ENCODE measurements at regions not wholly inside any gene's neighbourhood (a gene's known extent, or its start where the extent isn't known, plus 50 kb on each side); places are given as distances from the start of the nearest gene placed in this dataset.

DNA sequence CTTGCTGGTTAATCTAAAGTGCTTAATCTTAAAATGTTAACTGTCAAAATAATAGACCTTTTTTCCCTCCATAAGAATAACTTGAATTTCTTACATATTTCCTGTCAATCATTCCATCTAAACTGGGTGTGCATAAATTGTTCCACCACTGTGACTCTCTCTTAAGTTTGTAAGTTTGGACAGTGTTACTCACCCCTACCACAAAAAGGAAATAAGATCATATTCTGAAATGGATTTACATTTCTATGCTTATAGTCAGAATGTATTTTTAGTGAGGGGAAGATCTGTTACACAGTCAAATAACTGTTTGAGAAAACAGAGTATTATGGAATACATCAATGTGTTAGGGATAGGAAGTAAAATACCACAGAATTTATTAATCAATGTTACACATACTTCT is 109.6 kb upstream of the DPYD start:
- TF ChIP-seq FOXM1 (IDR thresholded peaks at IDR 0.05; ENCODE audit: borderline replicate concordance, low read depth) (no peak), CREB1 (IDR thresholded peaks at IDR 0.05; ENCODE audit: low read depth) (no peak), NFIC (IDR thresholded peaks at IDR 0.05) (no peak), TAF1 (IDR thresholded peaks at IDR 0.05; ENCODE audit: low read depth) (no peak), CEBPB (IDR thresholded peaks at IDR 0.05) (no peak), TCF12 (IDR thresholded peaks at IDR 0.05; ENCODE audit: low read depth) (no peak), EGR1 (IDR thresholded peaks at IDR 0.05) (no peak), YY1 (IDR thresholded peaks at IDR 0.05; ENCODE audit: low read depth) (no peak), EP300 (IDR thresholded peaks at IDR 0.05; ENCODE audit: borderline replicate concordance) (no peak), RAD21 (IDR thresholded peaks at IDR 0.05; ENCODE audit: low read depth) (no peak)
- TF ChIP-seq, protein P1, sequence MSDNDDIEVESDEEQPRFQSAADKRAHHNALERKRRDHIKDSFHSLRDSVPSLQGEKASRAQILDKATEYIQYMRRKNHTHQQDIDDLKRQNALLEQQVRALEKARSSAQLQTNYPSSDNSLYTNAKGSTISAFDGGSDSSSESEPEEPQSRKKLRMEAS (IDR thresholded peaks at IDR 0.05) = no peak
- TF ChIP-seq, protein P2, sequence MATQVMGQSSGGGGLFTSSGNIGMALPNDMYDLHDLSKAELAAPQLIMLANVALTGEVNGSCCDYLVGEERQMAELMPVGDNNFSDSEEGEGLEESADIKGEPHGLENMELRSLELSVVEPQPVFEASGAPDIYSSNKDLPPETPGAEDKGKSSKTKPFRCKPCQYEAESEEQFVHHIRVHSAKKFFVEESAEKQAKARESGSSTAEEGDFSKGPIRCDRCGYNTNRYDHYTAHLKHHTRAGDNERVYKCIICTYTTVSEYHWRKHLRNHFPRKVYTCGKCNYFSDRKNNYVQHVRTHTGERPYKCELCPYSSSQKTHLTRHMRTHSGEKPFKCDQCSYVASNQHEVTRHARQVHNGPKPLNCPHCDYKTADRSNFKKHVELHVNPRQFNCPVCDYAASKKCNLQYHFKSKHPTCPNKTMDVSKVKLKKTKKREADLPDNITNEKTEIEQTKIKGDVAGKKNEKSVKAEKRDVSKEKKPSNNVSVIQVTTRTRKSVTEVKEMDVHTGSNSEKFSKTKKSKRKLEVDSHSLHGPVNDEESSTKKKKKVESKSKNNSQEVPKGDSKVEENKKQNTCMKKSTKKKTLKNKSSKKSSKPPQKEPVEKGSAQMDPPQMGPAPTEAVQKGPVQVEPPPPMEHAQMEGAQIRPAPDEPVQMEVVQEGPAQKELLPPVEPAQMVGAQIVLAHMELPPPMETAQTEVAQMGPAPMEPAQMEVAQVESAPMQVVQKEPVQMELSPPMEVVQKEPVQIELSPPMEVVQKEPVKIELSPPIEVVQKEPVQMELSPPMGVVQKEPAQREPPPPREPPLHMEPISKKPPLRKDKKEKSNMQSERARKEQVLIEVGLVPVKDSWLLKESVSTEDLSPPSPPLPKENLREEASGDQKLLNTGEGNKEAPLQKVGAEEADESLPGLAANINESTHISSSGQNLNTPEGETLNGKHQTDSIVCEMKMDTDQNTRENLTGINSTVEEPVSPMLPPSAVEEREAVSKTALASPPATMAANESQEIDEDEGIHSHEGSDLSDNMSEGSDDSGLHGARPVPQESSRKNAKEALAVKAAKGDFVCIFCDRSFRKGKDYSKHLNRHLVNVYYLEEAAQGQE (IDR thresholded peaks at IDR 0.05; ENCODE audit: low read depth) = no peak

DNA sequence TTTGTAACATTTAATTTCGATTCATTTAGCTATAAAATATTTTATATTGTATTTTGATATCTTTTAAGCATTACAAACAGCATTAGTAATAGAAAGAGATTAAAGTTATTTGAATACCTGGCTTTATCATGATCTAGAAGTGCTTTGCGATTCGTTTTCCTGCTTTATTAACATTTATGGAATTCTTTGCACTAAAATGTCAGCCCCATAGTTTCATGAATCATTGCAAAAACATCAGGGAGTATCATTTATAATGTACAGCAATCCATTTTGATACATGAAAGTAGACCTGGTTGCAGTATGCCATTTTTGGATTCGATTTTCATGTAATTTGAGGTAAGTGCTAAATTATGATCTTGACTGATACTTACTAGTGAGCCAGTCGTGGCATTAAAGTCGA is 108.0 kb upstream of the DPYD start:
- no peak for TF ChIP-seq TEAD4 (IDR thresholded peaks at IDR 0.05)
- TF ChIP-seq CEBPB (IDR thresholded peaks at IDR 0.05) = no peak
- TF ChIP-seq NFIC (IDR thresholded peaks at IDR 0.05) = no peak
- no peak for TF ChIP-seq RAD21 (IDR thresholded peaks at IDR 0.05; ENCODE audit: low read depth)
- TF ChIP-seq EGR1 (IDR thresholded peaks at IDR 0.05) = no peak
- TF ChIP-seq, protein P3, sequence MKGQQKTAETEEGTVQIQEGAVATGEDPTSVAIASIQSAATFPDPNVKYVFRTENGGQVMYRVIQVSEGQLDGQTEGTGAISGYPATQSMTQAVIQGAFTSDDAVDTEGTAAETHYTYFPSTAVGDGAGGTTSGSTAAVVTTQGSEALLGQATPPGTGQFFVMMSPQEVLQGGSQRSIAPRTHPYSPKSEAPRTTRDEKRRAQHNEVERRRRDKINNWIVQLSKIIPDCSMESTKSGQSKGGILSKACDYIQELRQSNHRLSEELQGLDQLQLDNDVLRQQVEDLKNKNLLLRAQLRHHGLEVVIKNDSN (IDR thresholded peaks at IDR 0.05) = no peak
- TF ChIP-seq, protein P2 (IDR thresholded peaks at IDR 0.05; ENCODE audit: low read depth) = no peak
- TF ChIP-seq, protein P1 (IDR thresholded peaks at IDR 0.05) = no peak
- no peak for TF ChIP-seq CREB1 (IDR thresholded peaks at IDR 0.05; ENCODE audit: low read depth)
- TF ChIP-seq YY1 (IDR thresholded peaks at IDR 0.05; ENCODE audit: low read depth) = no peak
- no peak for TF ChIP-seq TAF1 (IDR thresholded peaks at IDR 0.05; ENCODE audit: low read depth)

DNA sequence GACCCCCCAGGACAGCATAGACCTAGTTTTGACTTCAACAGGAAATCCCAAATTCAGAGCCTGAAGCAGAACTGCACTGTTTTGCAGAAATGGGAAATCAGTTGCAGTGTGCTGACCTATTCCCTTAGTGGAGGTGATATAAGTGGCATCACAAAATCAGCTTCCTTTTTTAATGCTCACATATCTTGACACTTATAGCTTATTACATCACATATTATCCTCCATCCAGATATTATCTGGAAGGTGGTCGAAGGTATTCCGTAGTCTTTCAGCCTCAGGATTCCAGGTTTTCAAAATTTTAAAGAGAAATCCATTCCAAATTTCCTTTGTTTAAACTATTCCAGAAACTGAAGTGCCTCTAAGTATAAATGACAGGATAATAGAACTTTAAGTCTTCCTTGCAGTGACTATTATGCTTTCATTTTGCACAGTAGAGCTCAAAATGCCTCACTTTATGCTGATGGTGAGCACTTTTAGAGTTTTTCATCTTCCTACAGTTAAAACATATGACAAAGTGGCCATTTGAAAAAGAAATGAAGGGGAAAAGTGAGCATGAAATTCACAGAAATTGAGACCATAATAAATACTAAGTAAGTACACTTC is 106.4 kb upstream of the DPYD start:
- TF ChIP-seq RAD21 (IDR thresholded peaks at IDR 0.05; ENCODE audit: low read depth) = no peak
- TF ChIP-seq CEBPB (IDR thresholded peaks at IDR 0.05) = no peak
- no peak for TF ChIP-seq EGR1 (IDR thresholded peaks at IDR 0.05)
- no peak for TF ChIP-seq NFIC (IDR thresholded peaks at IDR 0.05)
- TF ChIP-seq, protein P2 (IDR thresholded peaks at IDR 0.05; ENCODE audit: low read depth) = no peak
- TF ChIP-seq FOXM1 (IDR thresholded peaks at IDR 0.05; ENCODE audit: borderline replicate concordance, low read depth) = no peak
- no peak for TF ChIP-seq CREB1 (IDR thresholded peaks at IDR 0.05; ENCODE audit: low read depth)
- no peak for TF ChIP-seq ZBTB7A (IDR thresholded peaks at IDR 0.05; ENCODE audit: low read depth)
- no peak for TF ChIP-seq TCF12 (IDR thresholded peaks at IDR 0.05; ENCODE audit: low read depth)
- TF ChIP-seq YY1 (IDR thresholded peaks at IDR 0.05; ENCODE audit: low read depth) = no peak

DNA sequence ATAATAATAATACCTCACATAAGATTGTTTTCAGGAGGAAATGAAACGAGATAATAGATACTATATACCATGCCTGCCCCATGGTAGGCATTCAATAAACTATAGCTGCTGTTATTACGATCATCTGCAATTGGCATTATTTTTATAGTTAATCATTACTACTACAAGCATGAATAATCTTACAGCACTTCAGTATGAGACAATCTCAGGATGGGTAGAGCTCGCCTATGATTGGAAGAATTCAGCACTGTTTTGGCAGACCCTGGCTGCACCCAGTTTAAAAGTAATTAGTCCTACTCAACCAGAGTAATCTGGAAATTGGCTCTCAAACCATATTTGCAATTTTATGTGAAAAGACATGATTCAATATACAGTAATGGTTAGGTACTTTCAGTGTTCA is 105.0 kb upstream of the DPYD start:
- TF ChIP-seq EGR1 (IDR thresholded peaks at IDR 0.05) = no peak
- no peak for TF ChIP-seq NFIC (IDR thresholded peaks at IDR 0.05)
- no peak for TF ChIP-seq ZBTB7A (IDR thresholded peaks at IDR 0.05; ENCODE audit: low read depth)

DNA sequence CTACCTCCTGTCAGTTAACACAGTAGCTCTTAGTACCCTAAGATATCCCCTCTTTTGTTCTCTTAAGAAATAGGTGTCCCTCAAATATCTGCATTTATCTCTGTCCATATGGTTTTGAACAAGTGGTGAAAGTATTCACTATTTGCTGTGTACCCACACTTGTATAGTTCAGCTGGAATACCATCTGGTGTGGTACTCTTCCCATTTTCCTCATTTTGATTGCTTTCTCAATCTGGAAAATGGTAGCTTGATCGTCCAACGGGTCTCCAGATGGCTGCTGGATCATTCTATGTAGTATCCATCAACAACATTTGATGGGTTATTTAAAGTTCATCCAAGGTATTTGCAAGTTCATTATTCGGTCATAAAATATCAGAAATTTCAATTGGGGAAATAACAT is 100.3 kb upstream of the DPYD start:
- no peak for TF ChIP-seq TCF12 (IDR thresholded peaks at IDR 0.05; ENCODE audit: low read depth)
- TF ChIP-seq, protein P2 (IDR thresholded peaks at IDR 0.05; ENCODE audit: low read depth) = no peak
- no peak for TF ChIP-seq CREB1 (IDR thresholded peaks at IDR 0.05; ENCODE audit: low read depth)
- TF ChIP-seq RAD21 (IDR thresholded peaks at IDR 0.05; ENCODE audit: low read depth) = no peak
- TF ChIP-seq, protein P3 (IDR thresholded peaks at IDR 0.05) = no peak
- no peak for TF ChIP-seq TAF1 (IDR thresholded peaks at IDR 0.05; ENCODE audit: low read depth)
- no peak for TF ChIP-seq ZBTB7A (IDR thresholded peaks at IDR 0.05; ENCODE audit: low read depth)
- TF ChIP-seq CEBPB (IDR thresholded peaks at IDR 0.05) = no peak
- no peak for TF ChIP-seq FOXM1 (IDR thresholded peaks at IDR 0.05; ENCODE audit: borderline replicate concordance, low read depth)
- no peak for TF ChIP-seq YY1 (IDR thresholded peaks at IDR 0.05; ENCODE audit: low read depth)
- no peak for TF ChIP-seq NFIC (IDR thresholded peaks at IDR 0.05)
- TF ChIP-seq EGR1 (IDR thresholded peaks at IDR 0.05) = no peak
- no peak for TF ChIP-seq EP300 (IDR thresholded peaks at IDR 0.05; ENCODE audit: borderline replicate concordance)
- no peak for TF ChIP-seq TEAD4 (IDR thresholded peaks at IDR 0.05)
- TF ChIP-seq, protein P1 (IDR thresholded peaks at IDR 0.05) = no peak

Data from Ishikawa (cell line).